CD4-positive, alpha-beta T cell (primary cell): ENCODE measurements at regions not wholly inside any gene's neighbourhood (a gene's known extent, or its start where the extent isn't known, plus 50 kb on each side); places are given as distances from the start of the nearest gene placed in this dataset.

Experiments
- ATAC-seq: fragments of 200-7000 bp; cut with Tn5 transposase; one replicate; pipeline ENCODE4 v1.10.0; 2022; ENCODE audit warnings: mild to moderate bottlenecking; ENCODE audit not compliant: poor library complexity
- CTCF ChIA-PET: fragments of 350-600 bp; sonication (Branson Sonifier 250); formaldehyde crosslinking; loops from one replicate; lab custom pipeline; 2021; ENCODE audit warnings: antibody characterized with exemption, inconsistent platforms; lab: Charles Lee
- POLR2A ChIA-PET: fragments of 350-600 bp; sonication (Branson Sonifier 250); formaldehyde crosslinking; loops from one replicate; lab custom pipeline; 2021; ENCODE audit warnings: antibody characterized with exemption, inconsistent platforms; lab: Charles Lee
- DNase-seq, 14 experiments: peaks; one replicate each; pipeline ENCODE4 v3.0.0-alpha.2; 2013 to 2020; ENCODE audit warnings: mixed read lengths in 2 of 14
- H3K27ac ChIP-seq, 2 donors: one replicate each; pipeline versions ENCODE4 v1.5.1 to v1.7.0; 2013; ENCODE audit warnings: low read length in 2 of 2, low read depth in 1 of 2, mild to moderate bottlenecking in 1 of 2
- H3K27me3 ChIP-seq, 2 experiments: 1 replicate in 1 of 2; 2 replicates in 1 of 2; pipeline versions ENCODE4 v1.6.1 to v1.7.0; 2013; ENCODE audit warnings: low read length in 2 of 2, control low read depth in 1 of 2, mild to moderate bottlenecking in 1 of 2, moderate library complexity in 1 of 2; ENCODE audit not compliant: insufficient read depth in 2 of 2, control insufficient read depth in 1 of 2
- H3K36me3 ChIP-seq: one replicate; pipeline ENCODE4 v1.6.1; 2013; ENCODE audit warnings: low read length, control low read depth; ENCODE audit not compliant: insufficient read depth
- H3K4me1 ChIP-seq: one replicate; pipeline ENCODE4 v1.6.1; 2013; ENCODE audit warnings: low read length, control low read depth; ENCODE audit not compliant: insufficient read depth
- H3K4me3 ChIP-seq: one replicate; pipeline ENCODE4 v1.5.1; 2013; ENCODE audit warnings: mild to moderate bottlenecking, low read length, moderate library complexity
- H3K9me3 ChIP-seq, 2 experiments: 1 replicate in 1 of 2; 2 replicates in 1 of 2; pipeline versions ENCODE4 v1.6.1 to v1.7.0; 2013; ENCODE audit warnings: low read length in 2 of 2, mild to moderate bottlenecking in 2 of 2, control low read depth in 1 of 2, moderate library complexity in 1 of 2; ENCODE audit not compliant: control insufficient read depth in 1 of 2, insufficient read depth in 1 of 2
- H3K27ac Mint-ChIP-seq: one replicate; pipeline ENCODE4 v1.8.0; 2020; ENCODE audit warnings: mixed read lengths
- H3K27me3 Mint-ChIP-seq: one replicate; pipeline ENCODE4 v1.8.0; 2021; ENCODE audit warnings: mixed read lengths
- H3K36me3 Mint-ChIP-seq: one replicate; pipeline ENCODE4 v1.8.0; 2021; ENCODE audit warnings: low read depth, mixed read lengths
- H3K4me1 Mint-ChIP-seq: one replicate; pipeline ENCODE4 v1.8.0; 2021; ENCODE audit warnings: low read depth, mixed read lengths
- H3K4me3 Mint-ChIP-seq: one replicate; pipeline ENCODE4 v1.8.0; 2020; ENCODE audit warnings: mild to moderate bottlenecking, mixed read lengths
- H3K9me3 Mint-ChIP-seq: one replicate; pipeline ENCODE4 v1.8.0; 2020; ENCODE audit warnings: mixed read lengths
- CTCF ChIP-seq: fragments of 200-600 bp; IDR thresholded peaks from one replicate; pipeline ENCODE4 v1.8.0; 2022; ENCODE audit warnings: antibody characterized with exemption, mild to moderate bottlenecking
- intact Hi-C, 2 experiments: fragments of 100-400 bp; cut with DNase I in 1 of 2; cut with micrococcal nuclease in 1 of 2; formaldehyde crosslinking; loops; one replicate each; pipeline versions ENCODE4 v1.15.1 to v1.9.0; 2023 to 2025; cut with DNase I, micrococcal nuclease

GRCh38 chr9:115983366-115983765 lies 170.2 kb upstream of the PAPPA start:
- H3K4me1 ChIP-seq = no peaks in the 10 kb centered on the region
- Mint-ChIP-seq H3K36me3 (no peaks in the 10 kb centered on the region), H3K4me3 (no peak overlapping the region), H3K4me1 (no peaks in the 10 kb centered on the region), H3K27ac (no peak overlapping the region), H3K9me3 (no peaks in the 10 kb centered on the region), H3K27me3 (no peaks in the 10 kb centered on the region)
- no peaks in the 10 kb centered on the region for H3K9me3 ChIP-seq
- no peaks in the 10 kb centered on the region for H3K27me3 ChIP-seq
- CTCF ChIA-PET = no interaction called here
- no peak for TF ChIP-seq CTCF
- no peak for DNase-seq
- no peak for ATAC-seq
- intact Hi-C loops = no loop called here
- no peaks in the 10 kb centered on the region for H3K36me3 ChIP-seq
- H3K4me3 ChIP-seq = no peak overlapping the region
- POLR2A ChIA-PET = no interaction called here
- H3K27ac ChIP-seq = no peak overlapping the region

GRCh38 chr9:115985657-115986056 lies 167.9 kb upstream of the PAPPA start:
- POLR2A ChIA-PET = no interaction called here
- no peak for TF ChIP-seq CTCF
- no peak for ATAC-seq

GRCh38 chr9:115986508-115986907 lies 167.1 kb upstream of the PAPPA start:
- Mint-ChIP-seq H3K27me3 (no peaks in the 10 kb centered on the region), H3K36me3 (no peaks in the 10 kb centered on the region), H3K9me3 (no peaks in the 10 kb centered on the region), H3K4me3 (no peak overlapping the region), H3K27ac (no peak overlapping the region), H3K4me1 (no peaks in the 10 kb centered on the region)
- no peaks in the 10 kb centered on the region for H3K36me3 ChIP-seq
- DNase-seq = no peak
- no peak overlapping the region for H3K27ac ChIP-seq
- ATAC-seq = no peak
- no peaks in the 10 kb centered on the region for H3K4me1 ChIP-seq
- ChIA-PET CTCF (no interaction called here), POLR2A (no interaction called here)
- H3K27me3 ChIP-seq = no peaks in the 10 kb centered on the region
- TF ChIP-seq CTCF = no peak
- intact Hi-C loops = no loop called here
- H3K4me3 ChIP-seq = no peak overlapping the region
- no peaks in the 10 kb centered on the region for H3K9me3 ChIP-seq

More at GRCh38 chr9:115985657-115986056, 167.9 kb upstream of the PAPPA start:
- H3K36me3 ChIP-seq = no peaks in the 10 kb centered on the region
- intact Hi-C loops = no loop called here
- H3K4me3 ChIP-seq = no peak overlapping the region
- no peak overlapping the region for H3K27ac ChIP-seq
- Mint-ChIP-seq H3K4me1 (no peaks in the 10 kb centered on the region), H3K36me3 (no peaks in the 10 kb centered on the region), H3K27me3 (no peaks in the 10 kb centered on the region), H3K4me3 (no peak overlapping the region), H3K9me3 (no peaks in the 10 kb centered on the region), H3K27ac (no peak overlapping the region)
- CTCF ChIA-PET = no interaction called here
- no peaks in the 10 kb centered on the region for H3K27me3 ChIP-seq
- DNase-seq = no peak
- H3K9me3 ChIP-seq = no peaks in the 10 kb centered on the region
- no peaks in the 10 kb centered on the region for H3K4me1 ChIP-seq
